Motor neuron (in vitro differentiated cells): ENCODE measurements at regions not wholly inside any gene's neighbourhood (a gene's known extent, or its start where the extent isn't known, plus 50 kb on each side); places are given as distances from the start of the nearest gene placed in this dataset.
"Not testable (repeated sequence)": the region's sequence is repeated elsewhere in the genome, so short reads cannot be mapped to it uniquely, and the experiment has no call there.

ENCODE experiments used
- ATAC-seq, 8 experiments: fragments of 200-7000 bp; cut with Tn5 transposase; replicated peaks in 6 of 8; 2 replicates each; pipeline ENCODE4 v1.8.0; 2021; ENCODE audit warnings: mild to moderate bottlenecking in 8 of 8, moderate library complexity in 8 of 8
- H3K27ac ChIP-seq, 2 donors: fragments of 250-450 bp; sonication (Bioruptor Pico); 2 replicates each; pipeline ENCODE4 v1.9.0; 2021; ENCODE audit warnings: antibody characterized with exemption in 2 of 2, mild to moderate bottlenecking in 2 of 2, moderate library complexity in 1 of 2
- H3K4me1 ChIP-seq, 2 donors: fragments of 250-450 bp; sonication (Bioruptor Pico); replicated peaks in 1 of 2; 2 replicates each; pipeline ENCODE4 v1.6.1; 2021; ENCODE audit warnings: antibody characterized with exemption in 2 of 2, mild to moderate bottlenecking in 2 of 2, moderate library complexity in 1 of 2
- H3K4me3 ChIP-seq, 5 donors: fragments of 250-450 bp; sonication (Bioruptor Pico); 2 replicates each; pipeline ENCODE4 v1.9.0; 2021; ENCODE audit warnings: antibody characterized with exemption in 5 of 5, mild to moderate bottlenecking in 5 of 5, moderate library complexity in 4 of 5
- WGBS, 10 experiments: fragments of 450-650 bp; shearing (Covaris generic); methylation state at CpG; one replicate each; pipeline ENCODE4 v1.0.0; 2022; 5-methylcytosine and 5-hydroxymethylcytosine counted together
- in situ Hi-C, 9 experiments: fragments of 400-800 bp; cut with MboI; loops; one replicate each; pipeline ENCODE4 v1.15.0; 2021; ENCODE audit warnings: low sequenced_read_pairs in 9 of 9, low pct_unique_long_range_greater_than_20kb in 2 of 9; ENCODE audit not compliant: unreplicated experiment in 9 of 9

- H3K4me3 ChIP-seq = no peak overlapping the region
- no peak overlapping the region for H3K27ac ChIP-seq
- no peaks in the 10 kb centered on the region for H3K4me1 ChIP-seq
- ATAC-seq = no peak
- in situ Hi-C loops = no loop called here
- WGBS, 10 experiments = 0 to 96% (median 93%) methylated on average over 1 to 4 of the region's 5 CpGs; no CpG with 5 or more reads in 5 of the 10 experiments
Observed at GRCh38 chr14:57150449-57150848, 118.3 kb downstream of the EXOC5 start.

DNA sequence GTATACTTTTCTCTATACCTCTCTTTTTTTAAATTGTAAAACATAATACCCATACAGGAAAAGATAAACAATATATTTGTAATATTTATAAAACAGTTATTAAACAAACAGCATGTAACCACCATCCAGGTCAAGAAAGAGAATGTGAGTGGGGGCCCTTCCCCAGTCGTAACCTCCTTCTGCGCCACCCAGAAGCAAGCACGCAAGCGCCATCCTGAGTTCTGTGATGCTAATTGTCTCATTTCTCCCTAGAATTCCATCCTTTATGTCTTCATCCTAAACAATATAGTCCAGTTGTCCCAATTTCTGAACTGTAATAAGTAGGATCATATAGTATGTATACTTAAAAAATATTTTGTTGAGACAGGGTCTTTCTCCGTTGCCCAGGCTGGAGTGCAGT, 129.5 kb downstream of the EXOC5 start:
- 44 to 100% (median 95%) methylated on average over 1 to 4 of the region's 5 CpGs; no CpG with 5 or more reads in 2 of the 10 experiments for WGBS, 10 experiments
- Histone ChIP-seq H3K27ac (no peak overlapping the region), H3K4me3 (no peak overlapping the region), H3K4me1 (no peaks in the 10 kb centered on the region)
- ATAC-seq = no peak
- in situ Hi-C loops = no loop called here

DNA sequence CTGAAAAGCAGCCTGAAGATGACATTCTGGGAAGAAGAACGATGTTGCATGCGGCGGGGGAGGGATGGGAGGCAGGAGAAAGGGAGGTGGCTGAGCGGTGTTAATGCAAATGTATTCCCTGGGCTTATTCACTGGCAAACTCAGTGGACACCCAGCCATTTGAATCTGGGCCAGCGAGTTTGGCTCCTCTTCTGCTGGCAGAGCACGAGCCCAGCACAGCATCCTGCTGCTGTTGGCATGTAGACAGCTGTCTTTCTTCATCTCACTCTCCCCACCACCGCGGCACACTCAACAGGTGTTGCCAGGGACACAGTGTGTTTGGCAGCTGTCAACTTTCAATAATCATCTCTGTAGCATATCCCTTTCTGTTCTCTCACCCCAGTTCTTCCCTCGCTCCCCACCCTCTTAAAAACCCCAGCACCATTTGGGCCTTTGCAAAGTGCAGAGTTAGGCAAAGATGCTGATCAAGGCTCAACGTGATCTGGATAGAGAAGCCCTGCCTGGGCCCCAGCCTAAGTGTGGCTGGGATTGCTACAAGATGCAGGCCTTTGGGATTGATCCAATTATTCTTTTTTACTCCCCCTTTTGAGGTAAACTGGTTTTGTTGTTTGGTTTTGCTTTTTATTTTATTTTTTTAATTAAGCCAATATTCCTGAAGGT, 131.9 kb downstream of the EXOC5 start:
- 0 to 80% (median 36%) methylated on average over 1 to 7 of the region's 10 CpGs for WGBS, 10 experiments
- peak in 3 of 8 experiments; percentile 55 to 95 (median 91) for ATAC-seq
- Histone ChIP-seq H3K4me3 (no peak overlapping the region), H3K4me1 (no peaks in the 10 kb centered on the region), H3K27ac (no peak overlapping the region)
- in situ Hi-C loops = no loop called here

- ATAC-seq, H3K4me3 ChIP-seq, H3K4me1 ChIP-seq, in situ Hi-C loops, H3K27ac ChIP-seq: not testable (repeated sequence)
- WGBS, 10 experiments = 24 to 100% (median 92%) methylated on average over 2 to 6 of the region's 6 CpGs; no CpG with 5 or more reads in 1 of the 10 experiments
Observed at GRCh38 chr14:57127809-57128208, 140.9 kb downstream of the EXOC5 start.

DNA sequence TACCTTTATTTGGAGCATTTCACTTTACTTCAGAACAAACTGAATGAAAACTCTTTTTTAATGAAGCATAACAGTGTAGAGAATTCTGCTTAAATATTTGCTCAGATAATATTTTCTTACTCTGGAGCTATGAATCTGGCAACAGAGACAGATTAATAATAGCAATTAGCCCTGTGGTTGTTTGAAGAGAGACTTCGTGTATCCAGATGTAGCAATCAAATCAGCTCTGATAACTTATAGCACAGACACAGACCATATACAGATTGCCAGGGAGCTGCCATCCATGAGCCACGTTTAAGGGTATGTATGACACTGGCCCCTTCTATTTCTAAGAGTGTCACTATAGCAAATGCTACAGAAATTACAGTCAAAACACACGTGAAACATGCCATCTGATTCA, 146.6 kb downstream of the EXOC5 start:
- H3K4me3 ChIP-seq = no peak overlapping the region
- no peak overlapping the region for H3K27ac ChIP-seq
- in situ Hi-C loops = no loop called here
- WGBS, 10 experiments = 0 to 88% (median 61%) methylated on average over 1 to 3 of the region's 3 CpGs
- no peak for ATAC-seq
- no peaks in the 10 kb centered on the region for H3K4me1 ChIP-seq

- WGBS, 10 experiments = 0% methylated on average over 3 of the region's 32 CpGs; no CpG with 5 or more reads in 9 of the 10 experiments
- H3K4me3 ChIP-seq = peak overlapping the region; percentile 10 to 43 (median 38)
- peak overlapping the region in 1 of 2 donors; percentile 89 for H3K27ac ChIP-seq
- in situ Hi-C loops, H3K4me1 ChIP-seq, ATAC-seq: not testable (repeated sequence)
Observed at GRCh38 chr14:57112072-57112807, 156.5 kb downstream of the EXOC5 start.

DNA sequence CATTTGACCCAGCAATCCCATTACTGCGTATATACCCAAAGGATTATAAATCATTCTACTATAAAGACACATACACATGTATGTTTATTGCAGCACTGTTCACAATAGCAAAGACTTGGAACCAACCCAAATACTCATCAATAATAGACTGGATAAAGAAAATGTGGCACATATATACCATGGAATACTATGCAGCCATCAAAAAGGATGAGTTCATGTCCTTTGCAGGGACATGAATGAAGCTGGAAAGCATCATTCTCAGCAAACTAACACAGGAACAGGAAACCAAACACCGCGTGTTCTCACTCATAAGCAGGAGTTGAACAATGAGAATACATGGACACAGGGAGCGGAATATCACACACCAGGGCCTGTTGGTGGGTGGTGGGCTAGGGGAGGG, 158.3 kb downstream of the EXOC5 start:
- H3K4me1 ChIP-seq, H3K4me3 ChIP-seq, ATAC-seq, in situ Hi-C loops, H3K27ac ChIP-seq: not testable (repeated sequence)
- WGBS, 10 experiments = 40 to 100% (median 90%) methylated on average over 1 to 4 of the region's 4 CpGs; no CpG with 5 or more reads in 3 of the 10 experiments

GRCh38 chr14:57091030-57091608, 177.6 kb downstream of the EXOC5 start:
- ATAC-seq = no peak
- WGBS, 10 experiments = 0 to 96% (median 75%) methylated on average over 1 to 6 of the region's 13 CpGs; no CpG with 5 or more reads in 2 of the 10 experiments
- no peaks in the 10 kb centered on the region for H3K4me1 ChIP-seq
- no peak overlapping the region for H3K27ac ChIP-seq
- H3K4me3 ChIP-seq = no peak overlapping the region
- in situ Hi-C loops = no loop called here

DNA sequence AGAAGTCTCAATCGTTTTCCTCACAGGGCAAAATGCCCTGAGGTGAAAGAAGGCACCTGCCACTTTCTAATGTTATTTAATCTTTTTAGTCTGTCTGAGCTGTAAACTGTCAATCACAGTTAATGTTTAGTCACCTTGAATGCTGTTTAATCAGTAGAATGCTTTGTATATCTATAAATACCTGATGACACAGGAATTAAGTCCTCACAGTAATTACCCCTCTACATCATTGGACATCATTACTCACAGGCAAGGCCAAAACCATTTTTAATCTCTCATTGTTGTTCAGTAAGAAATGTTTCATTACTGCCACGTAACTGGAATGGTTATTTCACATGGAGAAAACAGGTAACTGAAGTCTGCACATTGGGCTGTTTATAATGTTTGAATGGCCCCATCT, 178.8 kb downstream of the EXOC5 start:
- no peak overlapping the region for H3K4me3 ChIP-seq
- H3K4me1 ChIP-seq = no peaks in the 10 kb centered on the region
- no peak overlapping the region for H3K27ac ChIP-seq
- in situ Hi-C loops = no loop called here
- 0 to 75% (median 33%) methylated on average over 1 to 2 of the region's 2 CpGs; no CpG with 5 or more reads in 1 of the 10 experiments for WGBS, 10 experiments
- ATAC-seq = peak in 2 of 8 experiments; percentile 27 to 61

GRCh38 chr14:57087841-57088240, 180.9 kb downstream of the EXOC5 start:
- in situ Hi-C loops = no loop called here
- ATAC-seq = no peak

GRCh38 chr14:57086271-57087162, 182.2 kb downstream of the EXOC5 start:
- Histone ChIP-seq H3K4me3 (no peak overlapping the region), H3K27ac (no peak overlapping the region), H3K4me1 (no peaks in the 10 kb centered on the region)
- peak in 1 of 8 experiments; percentile 53 for ATAC-seq
- in situ Hi-C loops = no loop called here
- WGBS, 10 experiments = 0 to 90% (median 64%) methylated on average over 2 to 7 of the region's 7 CpGs

More at GRCh38 chr14:57087841-57088240, 180.9 kb downstream of the EXOC5 start:
- Histone ChIP-seq H3K27ac (no peak overlapping the region), H3K4me3 (no peak overlapping the region), H3K4me1 (no peaks in the 10 kb centered on the region)
- 0 to 100% (median 86%) methylated on average over 1 to 2 of the region's 2 CpGs; no CpG with 5 or more reads in 3 of the 10 experiments for WGBS, 10 experiments

GRCh38 chr14:57085801-57086200, 182.9 kb downstream of the EXOC5 start:
- Histone ChIP-seq H3K27ac (no peak overlapping the region), H3K4me3 (no peak overlapping the region), H3K4me1 (no peaks in the 10 kb centered on the region)
- in situ Hi-C loops = no loop called here
- no peak for ATAC-seq
- 45 to 100% (median 80%) methylated on average over 1 to 3 of the region's 3 CpGs; no CpG with 5 or more reads in 5 of the 10 experiments for WGBS, 10 experiments
